Pons (tissue), 1 donor: ENCODE measurements at regions not wholly inside any gene's neighbourhood (a gene's known extent, or its start where the extent isn't known, plus 50 kb on each side); places are given as distances from the start of the nearest gene placed in this dataset.
"Not testable (repeated sequence)": the region's sequence is repeated elsewhere in the genome, so short reads cannot be mapped to it uniquely, and the experiment has no call there.

Experiments used
- DNase-seq: peaks from one replicate; pipeline ENCODE4 v3.0.0-alpha.2; 2016; ENCODE audit warnings: low spot score

- DNase-seq, result not testable (repeated sequence)
Observed at GRCh38 chr15:20473465-20473864, 68.1 kb downstream of the GOLGA6L6 start.

- not testable (repeated sequence) for DNase-seq
Observed at GRCh38 chr15:20472983-20473382, 68.6 kb downstream of the GOLGA6L6 start.

- not testable (repeated sequence) for DNase-seq
Observed at GRCh38 chr15:20470810-20471209, 70.8 kb downstream of the GOLGA6L6 start.

GRCh38 chr15:20441138-20441537, 100.5 kb downstream of the GOLGA6L6 start:
- DNase-seq, result not testable (repeated sequence)

- DNase-seq, result not testable (repeated sequence)
Observed at GRCh38 chr15:20440390-20440789, 101.2 kb downstream of the GOLGA6L6 start.

- DNase-seq, result not testable (repeated sequence)
Observed at GRCh38 chr15:20439111-20439510, 102.5 kb downstream of the GOLGA6L6 start.

GRCh38 chr15:20438255-20438654, 103.3 kb downstream of the GOLGA6L6 start:
- not testable (repeated sequence) for DNase-seq

GRCh38 chr15:20433468-20433867, 108.1 kb downstream of the GOLGA6L6 start:
- not testable (repeated sequence) for DNase-seq

- not testable (repeated sequence) for DNase-seq
Observed at GRCh38 chr15:20430495-20430894, 111.1 kb downstream of the GOLGA6L6 start.

GRCh38 chr15:20420710-20421109, 120.9 kb downstream of the GOLGA6L6 start:
- not testable (repeated sequence) for DNase-seq

- DNase-seq, result not testable (repeated sequence)
Observed at GRCh38 chr15:20416618-20417017, 125.0 kb downstream of the GOLGA6L6 start.

- DNase-seq, result not testable (repeated sequence)
Observed at GRCh38 chr15:20409667-20410198, 131.9 kb downstream of the GOLGA6L6 start.

- no peak for DNase-seq
Observed at GRCh38 chr15:20409247-20409646, 132.4 kb downstream of the GOLGA6L6 start.

GRCh38 chr15:20407553-20407952, 134.0 kb downstream of the GOLGA6L6 start:
- DNase-seq, result no peak

GRCh38 chr15:20404571-20404970, 137.0 kb downstream of the GOLGA6L6 start:
- DNase-seq, result not testable (repeated sequence)

- not testable (repeated sequence) for DNase-seq
Observed at GRCh38 chr15:20402586-20402985, 139.0 kb downstream of the GOLGA6L6 start.

- DNase-seq, result not testable (repeated sequence)
Observed at GRCh38 chr15:20401058-20401457, 140.5 kb downstream of the GOLGA6L6 start.

GRCh38 chr15:20398680-20399079, 142.9 kb downstream of the GOLGA6L6 start:
- DNase-seq, result not testable (repeated sequence)

- not testable (repeated sequence) for DNase-seq
Observed at GRCh38 chr15:20388161-20388560, 153.4 kb downstream of the GOLGA6L6 start.

GRCh38 chr15:20386198-20386597, 155.4 kb downstream of the GOLGA6L6 start:
- no peak for DNase-seq

- not testable (repeated sequence) for DNase-seq
Observed at GRCh38 chr15:20380199-20380598, 161.4 kb downstream of the GOLGA6L6 start.

- DNase-seq, result no peak
Observed at GRCh38 chr15:20376872-20377271, 164.7 kb downstream of the GOLGA6L6 start.

- not testable (repeated sequence) for DNase-seq
Observed at GRCh38 chr15:20372416-20372815, 169.2 kb downstream of the GOLGA6L6 start.

GRCh38 chr15:20369500-20369899, 172.1 kb downstream of the GOLGA6L6 start:
- no peak for DNase-seq
